Posterior vena cava (tissue), 2 donors: ENCODE measurements at regions not wholly inside any gene's neighbourhood (a gene's known extent, or its start where the extent isn't known, plus 50 kb on each side); places are given as distances from the start of the nearest gene placed in this dataset.
"Not testable (repeated sequence)": the region's sequence is repeated elsewhere in the genome, so short reads cannot be mapped to it uniquely, and the experiment has no call there.

Source experiments
- DNase-seq: peaks from one replicate; pipeline ENCODE4 v3.0.0-alpha.2; 2020; ENCODE audit warnings: low spot score
- intact Hi-C, 2 donors: fragments of 100-400 bp; cut with DNase I; formaldehyde crosslinking; loops; one replicate each; pipeline versions ENCODE4 v1.14.1 to v1.14.2; 2022 to 2023
- donor health status: DM: yes; HTN: yes; CAD: no.
- donor health status: DM: yes; HTN: yes; CAD: no.

- intact Hi-C loops: loop anchor here in 1 of 2 donors (10.0 kb wide), 1 partner anchor 61 kb away; no protein-coding TSS in a partner anchor
- DNase-seq: no peak
These were observed 395.2 kb upstream of the CNTN5 start for GRCh38 chr11:98625526-98625925.

GRCh38 chr11:98630736-98631135 is 390.0 kb upstream of the CNTN5 start:
- DNase-seq: no peak
- intact Hi-C loops: no loop called here

DNA sequence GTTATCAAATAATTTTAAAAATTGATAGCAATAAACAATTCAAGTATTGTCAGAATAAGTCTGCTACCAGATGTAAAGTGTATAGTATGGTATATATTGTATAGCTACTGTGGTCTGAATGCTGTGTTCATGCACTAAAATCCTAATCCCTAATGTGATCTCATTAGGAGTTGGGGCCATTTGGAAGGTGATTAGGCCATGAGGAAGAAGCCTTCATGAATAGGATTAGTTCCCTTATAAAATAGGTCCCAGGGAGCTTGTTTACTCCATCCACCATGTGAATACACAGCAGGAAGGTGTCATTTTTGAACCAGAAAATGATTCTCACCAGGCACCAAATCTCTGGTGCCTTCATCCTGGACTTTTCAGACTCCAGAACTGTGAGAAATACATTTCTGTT is 363.0 kb upstream of the CNTN5 start:
- DNase-seq: no peak
- intact Hi-C loops: no loop called here

DNA sequence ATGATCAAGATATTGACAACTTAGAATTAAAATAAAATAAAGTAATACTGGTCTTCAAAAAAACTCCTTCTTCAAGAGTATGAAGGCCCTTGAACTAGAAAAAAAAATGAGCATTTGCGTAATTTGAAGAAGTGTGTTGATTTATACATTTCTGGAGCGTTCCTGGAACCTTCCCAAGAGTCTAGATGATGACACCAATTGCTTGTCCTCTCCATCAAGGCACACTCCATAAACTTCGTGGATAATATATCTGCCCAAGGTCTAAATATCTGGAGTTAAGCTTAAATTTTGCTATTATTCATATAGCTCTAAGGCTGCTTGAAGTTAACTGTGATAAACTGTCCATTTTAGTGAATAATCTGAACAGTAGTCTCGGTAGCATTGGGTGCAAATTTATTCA is 361.3 kb upstream of the CNTN5 start:
- no peak for DNase-seq
- intact Hi-C loops: no loop called here

GRCh38 chr11:98674390-98674789 is 346.4 kb upstream of the CNTN5 start:
- intact Hi-C loops: no loop called here
- no peak for DNase-seq

- intact Hi-C loops: no loop called here
- no peak for DNase-seq
These were observed 341.1 kb upstream of the CNTN5 start for GRCh38 chr11:98679673-98680072.

DNA sequence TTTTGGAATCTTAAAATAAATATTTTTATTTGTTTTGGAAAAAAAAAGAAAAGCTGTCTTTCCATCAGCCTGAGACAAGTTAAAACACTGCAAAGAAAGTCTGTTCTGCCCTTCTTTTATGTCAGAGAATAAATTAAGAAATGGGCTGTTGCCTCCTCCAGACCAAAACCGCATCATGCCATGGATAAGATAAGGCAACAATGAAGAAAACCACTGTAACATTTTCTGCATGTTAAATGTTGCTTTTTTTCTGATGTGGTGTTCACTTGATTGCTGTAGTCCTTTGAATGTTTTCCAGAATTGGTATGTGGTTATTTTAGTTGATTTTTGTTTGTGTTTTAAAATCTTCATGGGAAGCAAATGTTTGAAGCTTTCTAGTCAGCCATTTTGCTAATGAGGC is 319.2 kb upstream of the CNTN5 start:
- intact Hi-C loops: no loop called here
- DNase-seq: no peak

- intact Hi-C loops: no loop called here
- DNase-seq: no peak
These were observed 316.8 kb upstream of the CNTN5 start for GRCh38 chr11:98703779-98704556.

GRCh38 chr11:98710026-98710425 is 310.7 kb upstream of the CNTN5 start:
- DNase-seq: no peak
- intact Hi-C loops: no loop called here

- intact Hi-C loops: no loop called here
- DNase-seq: no peak
These were observed 309.8 kb upstream of the CNTN5 start for GRCh38 chr11:98710986-98711385.

GRCh38 chr11:98720951-98721350 is 299.8 kb upstream of the CNTN5 start:
- DNase-seq: no peak
- intact Hi-C loops: no loop called here

GRCh38 chr11:98725471-98725870 is 295.3 kb upstream of the CNTN5 start:
- intact Hi-C loops: no loop called here
- no peak for DNase-seq

- no peak for DNase-seq
- intact Hi-C loops: no loop called here
These were observed 292.3 kb upstream of the CNTN5 start for GRCh38 chr11:98728421-98728820.

DNA sequence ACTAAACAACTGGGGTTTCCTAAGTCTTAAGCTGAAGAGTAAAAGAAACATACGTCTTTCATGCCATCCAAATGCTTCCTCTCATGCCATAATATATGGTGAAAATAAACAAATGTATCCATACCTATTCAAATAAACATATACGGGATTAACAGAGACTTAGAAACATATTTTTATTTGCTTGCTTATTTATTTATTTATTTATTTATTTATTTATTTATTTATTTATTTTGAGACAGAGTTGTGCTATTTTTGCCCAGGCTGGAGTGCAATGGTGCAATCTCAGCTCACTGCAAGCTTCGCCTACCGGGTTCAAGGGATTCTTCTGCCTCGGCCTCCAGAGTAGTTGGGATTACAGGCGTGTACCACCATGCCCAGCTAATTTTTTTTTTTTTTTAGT is 291.6 kb upstream of the CNTN5 start:
- intact Hi-C loops: no loop called here
- DNase-seq: no peak

GRCh38 chr11:98732947-98733346 is 287.8 kb upstream of the CNTN5 start:
- intact Hi-C loops: no loop called here
- no peak for DNase-seq

DNA sequence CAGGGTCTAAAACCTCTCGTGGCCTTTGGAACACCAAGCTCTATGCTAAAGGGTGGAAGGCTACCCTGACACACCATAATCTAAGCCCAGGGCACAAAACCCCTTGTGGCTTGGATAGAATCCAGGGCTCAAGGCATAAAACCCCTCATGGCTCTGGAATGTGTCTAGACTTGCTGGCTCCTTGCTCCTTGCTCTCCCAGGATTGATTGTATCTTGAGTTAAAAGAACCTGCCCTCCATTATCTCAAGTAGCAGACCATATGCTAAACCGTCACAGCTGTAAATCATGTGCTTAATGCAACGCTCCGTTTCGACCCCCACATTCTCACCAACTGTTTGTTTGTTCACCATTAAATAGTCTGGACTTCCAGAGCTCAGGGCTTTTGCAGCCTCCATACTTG is 287.4 kb upstream of the CNTN5 start:
- DNase-seq, intact Hi-C loops: not testable (repeated sequence)

GRCh38 chr11:98734686-98735085 is 286.1 kb upstream of the CNTN5 start:
- intact Hi-C loops: no loop called here
- no peak for DNase-seq

GRCh38 chr11:98736833-98737232 is 283.9 kb upstream of the CNTN5 start:
- DNase-seq: no peak

DNA sequence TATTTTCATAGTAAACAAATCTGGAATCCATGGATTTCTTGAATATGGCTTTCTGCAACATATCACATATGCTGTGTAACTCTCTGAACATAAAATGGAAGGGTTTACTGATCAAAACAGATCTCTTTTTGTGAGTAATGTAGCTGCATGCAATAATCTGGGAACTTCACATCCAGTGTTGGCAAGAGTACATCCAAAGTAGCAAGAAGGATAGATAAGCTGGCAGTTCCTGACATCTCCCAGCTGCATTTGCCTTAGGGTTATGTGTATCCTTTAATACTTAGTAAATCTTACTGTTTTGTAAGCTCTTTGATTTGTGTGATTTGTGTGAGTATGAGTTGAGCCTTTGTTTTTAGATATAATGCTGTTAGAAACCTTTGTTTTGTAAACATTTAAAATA is 280.4 kb upstream of the CNTN5 start:
- no peak for DNase-seq

More at GRCh38 chr11:98736833-98737232, 283.9 kb upstream of the CNTN5 start:
- intact Hi-C loops: no loop called here

GRCh38 chr11:98763446-98763845 is 257.3 kb upstream of the CNTN5 start:
- intact Hi-C loops, DNase-seq: not testable (repeated sequence)

More for the DNA sequence above, 280.4 kb upstream of the CNTN5 start:
- intact Hi-C loops: no loop called here

DNA sequence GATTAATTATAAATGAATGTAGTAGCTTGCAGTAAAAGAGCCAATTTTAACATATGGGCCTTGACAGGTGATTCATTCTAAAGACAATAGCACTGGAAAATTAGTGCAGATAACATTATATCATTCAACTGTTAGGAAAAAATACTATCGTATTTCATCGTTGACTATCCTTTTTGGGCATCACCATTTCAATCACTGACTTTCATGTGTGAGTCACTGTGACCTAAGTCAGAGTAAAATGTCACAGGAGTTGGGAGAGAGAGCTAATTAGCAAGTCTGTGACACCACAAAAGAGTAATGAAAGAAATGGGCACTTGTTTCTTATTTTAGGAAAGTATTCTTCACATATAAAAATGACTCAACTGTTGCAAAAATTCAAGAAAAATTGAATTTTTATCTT is 253.8 kb upstream of the CNTN5 start:
- no peak for DNase-seq
- intact Hi-C loops: no loop called here
